ENCODE measurements at regions not wholly inside any gene's neighbourhood (a gene's known extent, or its start where the extent isn't known, plus 50 kb on each side); places are given as distances from the start of the nearest gene placed in this dataset.

DNA sequence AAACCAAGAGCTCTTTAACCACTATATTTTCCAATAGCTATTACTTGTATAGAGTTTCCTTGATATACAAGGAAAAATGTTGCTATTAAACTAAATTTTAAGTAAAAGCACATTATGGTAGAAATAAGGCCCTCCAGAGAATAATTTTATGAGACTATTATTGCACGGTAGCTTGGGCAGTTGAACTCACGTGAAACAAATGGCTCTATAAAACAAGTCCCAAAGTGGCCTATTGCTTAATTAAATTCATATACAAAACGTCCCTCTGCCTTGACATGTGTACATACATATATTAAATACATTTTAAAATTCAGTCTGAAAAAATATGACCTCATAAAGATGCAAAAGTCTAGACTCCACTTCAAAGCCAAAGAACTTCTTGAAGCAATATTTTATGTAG, 582.2 kb downstream of the CENPC start:
- no peak overlapping the region for H3K4me3 ChIP-seq
- no peaks in the 10 kb centered on the region for H3K27me3 ChIP-seq
- no peaks in the 10 kb centered on the region for H3K36me3 ChIP-seq
- DNase-seq = no peak
- no peak for TF ChIP-seq CTCF (IDR thresholded peaks at IDR 0.05)
- H3K4me1 ChIP-seq = no peaks in the 10 kb centered on the region
- intact Hi-C loops (cut with DNase I; ENCODE audit: low total_unique reads) = no loop called here
- H3K9me3 ChIP-seq = no peaks in the 10 kb centered on the region
- H3K27ac ChIP-seq = no peak overlapping the region

DNA sequence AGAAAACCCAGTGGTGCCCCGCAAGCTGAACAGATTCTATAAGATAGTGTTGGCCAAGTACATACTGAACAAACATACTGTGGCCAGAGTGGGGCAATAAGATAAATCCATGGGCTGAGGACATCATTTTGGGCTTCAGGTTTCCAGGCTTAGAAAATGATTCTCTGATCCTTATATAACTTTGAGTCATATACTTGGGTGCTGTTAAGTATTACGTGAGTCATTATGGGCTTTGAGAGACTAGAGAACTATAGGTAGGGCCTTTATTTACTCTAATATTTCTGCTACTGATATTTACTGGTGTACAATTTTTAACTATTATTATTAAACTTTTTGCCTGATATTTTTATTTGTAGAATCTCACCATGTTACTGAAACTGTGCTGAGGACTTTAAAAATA, 586.1 kb downstream of the CENPC start:
- Histone ChIP-seq H3K4me3 (no peak overlapping the region), H3K9me3 (no peaks in the 10 kb centered on the region), H3K27me3 (no peaks in the 10 kb centered on the region), H3K4me1 (no peaks in the 10 kb centered on the region), H3K36me3 (no peaks in the 10 kb centered on the region), H3K27ac (no peak overlapping the region)
- no peak for DNase-seq
- TF ChIP-seq CTCF (IDR thresholded peaks at IDR 0.05) = no peak
- intact Hi-C loops (cut with DNase I; ENCODE audit: low total_unique reads) = no loop called here

- peak in 1 of 2 donors; percentile 50 for DNase-seq
- no peak for TF ChIP-seq CTCF (IDR thresholded peaks at IDR 0.05)
- H3K4me3 ChIP-seq = no peak overlapping the region
- H3K9me3 ChIP-seq = no peaks in the 10 kb centered on the region
- H3K27me3 ChIP-seq = no peaks in the 10 kb centered on the region
- intact Hi-C loops (cut with DNase I; ENCODE audit: low total_unique reads) = no loop called here
- H3K27ac ChIP-seq = no peak overlapping the region
- H3K36me3 ChIP-seq = no peaks in the 10 kb centered on the region
- H3K4me1 ChIP-seq = no peaks in the 10 kb centered on the region
Observed at GRCh38 chr4:66956852-66957251, 588.5 kb downstream of the CENPC start.

DNA sequence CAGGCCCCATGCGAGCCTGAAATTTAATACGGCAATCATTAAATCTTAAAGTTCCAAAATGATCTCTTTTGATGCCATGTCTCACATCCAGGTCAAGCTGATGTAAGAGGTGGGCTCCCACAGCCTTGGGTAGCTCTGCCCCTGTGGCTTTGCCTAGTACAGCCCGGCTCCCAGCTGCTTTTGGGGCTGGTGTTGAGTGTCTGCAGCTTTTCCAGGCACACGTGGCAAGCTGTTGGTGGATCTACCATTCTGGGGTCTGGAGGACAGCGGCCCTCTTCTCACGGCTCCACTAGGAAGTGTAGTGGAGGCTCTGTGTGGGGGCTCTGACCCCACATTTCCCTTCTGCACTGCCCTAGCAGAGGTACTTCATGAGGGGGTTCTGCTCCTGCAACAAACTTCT, 588.9 kb downstream of the CENPC start:
- intact Hi-C loops (cut with DNase I; ENCODE audit: low total_unique reads) = no loop called here
- Histone ChIP-seq H3K27ac (no peak overlapping the region), H3K36me3 (no peaks in the 10 kb centered on the region), H3K4me1 (no peaks in the 10 kb centered on the region), H3K9me3 (no peaks in the 10 kb centered on the region), H3K4me3 (no peak overlapping the region), H3K27me3 (no peaks in the 10 kb centered on the region)
- TF ChIP-seq CTCF (IDR thresholded peaks at IDR 0.05) = no peak
- no peak for DNase-seq

- Histone ChIP-seq H3K9me3 (no peaks in the 10 kb centered on the region), H3K27ac (no peak overlapping the region), H3K36me3 (no peaks in the 10 kb centered on the region), H3K4me3 (no peak overlapping the region), H3K27me3 (no peaks in the 10 kb centered on the region), H3K4me1 (no peaks in the 10 kb centered on the region)
- no peak for TF ChIP-seq CTCF (IDR thresholded peaks at IDR 0.05)
- intact Hi-C loops (cut with DNase I; ENCODE audit: low total_unique reads) = no loop called here
- no peak for DNase-seq
Observed at GRCh38 chr4:66955784-66956183, 589.5 kb downstream of the CENPC start.

- intact Hi-C loops (cut with DNase I; ENCODE audit: low total_unique reads) = no loop called here
- Histone ChIP-seq H3K27ac (no peak overlapping the region), H3K27me3 (no peaks in the 10 kb centered on the region), H3K9me3 (no peaks in the 10 kb centered on the region), H3K4me3 (no peak overlapping the region), H3K36me3 (no peaks in the 10 kb centered on the region), H3K4me1 (no peaks in the 10 kb centered on the region)
- no peak for DNase-seq
- no peak for TF ChIP-seq CTCF (IDR thresholded peaks at IDR 0.05)
Observed at GRCh38 chr4:66949419-66949818, 595.9 kb downstream of the CENPC start.
